ENCODE measurements at regions not wholly inside any gene's neighbourhood (a gene's known extent, or its start where the extent isn't known, plus 50 kb on each side); places are given as distances from the start of the nearest gene placed in this dataset.

DNA sequence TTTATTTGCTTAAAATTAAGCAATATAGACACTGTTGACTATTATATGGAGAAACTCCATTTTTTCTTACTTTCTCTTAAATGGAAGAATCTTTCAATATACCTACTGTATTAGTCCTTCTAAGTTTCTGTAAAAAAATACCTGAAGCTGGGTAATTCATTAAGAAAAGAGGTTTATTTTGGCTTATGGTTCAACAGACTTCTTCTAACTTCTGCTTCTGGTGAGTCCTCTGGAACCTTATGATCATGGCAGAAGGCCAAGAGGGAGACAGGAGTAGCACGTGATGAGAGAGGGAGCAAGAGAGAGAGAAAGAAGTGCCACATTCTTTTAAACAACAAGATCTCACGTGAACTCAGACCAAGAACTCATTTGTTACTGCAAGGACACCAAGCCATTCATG is 573.3 kb downstream of the MCTP2 start:
- DNase-seq (ENCODE audit: low read depth), result no peak

DNA sequence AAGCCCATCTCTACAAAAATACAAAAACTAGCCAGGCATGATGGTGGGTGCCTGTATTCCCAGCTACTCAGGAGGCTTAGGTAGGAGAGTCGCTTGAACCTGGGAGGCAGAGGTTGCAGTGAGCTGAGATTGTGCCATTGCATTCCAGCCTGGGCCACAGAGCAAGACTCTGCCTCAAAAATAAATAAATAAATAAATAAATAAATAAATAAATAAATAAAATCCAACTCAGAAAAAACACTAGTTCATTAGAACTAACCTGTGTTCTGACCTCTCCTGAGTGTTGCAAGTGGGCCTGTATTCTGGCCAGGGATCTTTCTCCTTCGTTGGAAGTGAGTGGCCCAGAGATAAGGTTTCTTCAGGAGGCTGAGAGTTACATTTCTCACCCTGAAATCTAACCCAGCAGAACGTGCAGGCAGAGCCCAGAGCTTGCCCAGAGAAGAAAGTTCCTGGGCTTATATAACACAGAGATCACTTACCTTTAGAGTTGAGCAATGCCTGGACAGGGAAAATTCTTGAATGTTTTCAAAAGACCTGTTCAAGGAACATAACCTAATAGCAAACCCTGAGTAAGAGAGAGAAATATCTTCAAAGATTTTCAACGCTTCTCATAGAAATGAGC is 583.9 kb downstream of the MCTP2 start:
- Histone ChIP-seq H3K36me3 (ENCODE audit: control insufficient read depth, insufficient read depth, low read length) (no peaks in the 10 kb centered on the region), H3K4me3 (ENCODE audit: low read depth, low read length) (no peak overlapping the region), H3K27me3 (ENCODE audit: control insufficient read depth, insufficient read depth, low read length) (no peaks in the 10 kb centered on the region)
- DNase-seq (ENCODE audit: low read depth) (no peak), FAIRE-seq (no peak)
- TF ChIP-seq, protein P1, sequence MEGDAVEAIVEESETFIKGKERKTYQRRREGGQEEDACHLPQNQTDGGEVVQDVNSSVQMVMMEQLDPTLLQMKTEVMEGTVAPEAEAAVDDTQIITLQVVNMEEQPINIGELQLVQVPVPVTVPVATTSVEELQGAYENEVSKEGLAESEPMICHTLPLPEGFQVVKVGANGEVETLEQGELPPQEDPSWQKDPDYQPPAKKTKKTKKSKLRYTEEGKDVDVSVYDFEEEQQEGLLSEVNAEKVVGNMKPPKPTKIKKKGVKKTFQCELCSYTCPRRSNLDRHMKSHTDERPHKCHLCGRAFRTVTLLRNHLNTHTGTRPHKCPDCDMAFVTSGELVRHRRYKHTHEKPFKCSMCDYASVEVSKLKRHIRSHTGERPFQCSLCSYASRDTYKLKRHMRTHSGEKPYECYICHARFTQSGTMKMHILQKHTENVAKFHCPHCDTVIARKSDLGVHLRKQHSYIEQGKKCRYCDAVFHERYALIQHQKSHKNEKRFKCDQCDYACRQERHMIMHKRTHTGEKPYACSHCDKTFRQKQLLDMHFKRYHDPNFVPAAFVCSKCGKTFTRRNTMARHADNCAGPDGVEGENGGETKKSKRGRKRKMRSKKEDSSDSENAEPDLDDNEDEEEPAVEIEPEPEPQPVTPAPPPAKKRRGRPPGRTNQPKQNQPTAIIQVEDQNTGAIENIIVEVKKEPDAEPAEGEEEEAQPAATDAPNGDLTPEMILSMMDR (IDR thresholded peaks at IDR 0.05; ENCODE audit: insufficient read depth, low read length, severe bottlenecking), result no peak

More for the DNA sequence above, 573.3 kb downstream of the MCTP2 start:
- no peak for FAIRE-seq
- Histone ChIP-seq H3K36me3 (ENCODE audit: control insufficient read depth, insufficient read depth, low read length) (no peaks in the 10 kb centered on the region), H3K4me3 (ENCODE audit: low read depth, low read length) (no peak overlapping the region), H3K27me3 (ENCODE audit: control insufficient read depth, insufficient read depth, low read length) (peaks cover 2% of the 10 kb centered on the region)
- TF ChIP-seq, protein P1 (IDR thresholded peaks at IDR 0.05; ENCODE audit: insufficient read depth, low read length, severe bottlenecking), result no peak

DNA sequence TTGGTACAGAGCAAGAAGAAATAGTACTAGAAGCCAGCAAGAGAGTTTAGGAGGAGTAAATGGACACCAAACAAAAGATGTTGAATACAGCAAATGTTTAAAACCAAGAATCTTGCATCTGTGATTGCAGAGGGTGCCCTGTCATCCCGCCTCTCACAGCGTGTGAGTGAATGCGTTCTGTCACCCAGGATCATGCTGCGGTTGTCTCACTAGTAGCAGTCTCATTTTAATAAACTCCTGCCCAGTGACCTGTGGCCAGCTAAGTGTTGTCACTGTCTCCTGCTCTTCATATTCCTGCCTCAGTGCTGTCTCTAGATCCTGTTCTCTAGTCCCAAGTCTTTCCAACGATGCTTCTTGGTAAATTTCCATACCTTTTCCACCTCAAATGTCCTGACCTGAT is 584.6 kb downstream of the MCTP2 start:
- FAIRE-seq (no peak), DNase-seq (ENCODE audit: low read depth) (no peak)
- TF ChIP-seq, protein P1 (IDR thresholded peaks at IDR 0.05; ENCODE audit: insufficient read depth, low read length, severe bottlenecking), result no peak
- Histone ChIP-seq H3K36me3 (ENCODE audit: control insufficient read depth, insufficient read depth, low read length) (no peaks in the 10 kb centered on the region), H3K4me3 (ENCODE audit: low read depth, low read length) (no peak overlapping the region), H3K27me3 (ENCODE audit: control insufficient read depth, insufficient read depth, low read length) (no peaks in the 10 kb centered on the region)

DNA sequence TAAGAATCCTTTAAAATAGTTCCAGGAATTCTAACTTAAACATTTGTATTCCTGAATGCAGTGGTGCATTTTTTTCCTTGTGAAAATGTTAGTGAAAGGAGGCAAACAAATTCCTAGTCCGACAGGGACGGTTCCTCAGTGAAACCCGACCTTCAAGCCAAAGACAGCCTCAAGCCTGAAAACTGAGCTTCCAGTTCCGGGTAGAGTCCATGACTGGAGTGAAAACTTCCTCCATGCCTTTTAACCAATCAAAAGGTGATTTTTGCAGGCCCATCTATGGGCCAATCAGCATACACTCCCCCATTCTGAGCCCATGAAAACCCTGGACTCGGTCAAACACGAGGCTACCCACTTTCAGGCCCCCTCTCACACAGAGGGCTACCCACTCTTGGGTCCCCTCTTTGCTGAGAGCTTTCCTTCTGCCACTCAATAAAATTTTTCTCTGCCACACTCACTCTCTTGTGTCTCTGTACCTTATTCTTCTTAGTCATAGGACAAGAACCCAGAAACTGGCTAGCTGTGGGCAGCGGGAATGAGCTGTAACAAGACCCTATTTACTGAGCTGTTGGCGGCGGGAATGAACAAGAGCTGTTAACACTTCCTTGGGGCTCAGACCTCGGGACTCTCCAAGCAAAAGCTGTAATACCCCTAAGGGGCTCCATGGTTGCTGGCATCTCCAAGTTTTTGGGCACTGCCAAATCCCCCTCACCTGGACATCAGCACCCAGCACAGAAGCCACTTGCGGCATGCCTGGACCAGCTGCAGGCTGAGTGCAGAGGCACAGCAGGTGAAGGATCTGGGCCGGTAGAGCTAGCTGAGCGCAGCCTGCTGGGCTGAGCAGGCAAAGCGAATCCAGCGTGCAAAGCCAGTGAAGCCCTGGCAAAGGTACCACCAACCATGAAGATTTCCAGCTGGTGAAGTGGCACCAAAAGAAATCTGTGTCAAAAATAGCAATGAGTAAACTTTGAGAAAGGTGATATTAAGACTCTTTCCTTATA is 598.8 kb downstream of the MCTP2 start:
- no peak for DNase-seq (ENCODE audit: low read depth)
- TF ChIP-seq, protein P1 (IDR thresholded peaks at IDR 0.05; ENCODE audit: insufficient read depth, low read length, severe bottlenecking), result no peak
- FAIRE-seq, result no peak
- Histone ChIP-seq H3K4me3 (ENCODE audit: low read depth, low read length) (no peak overlapping the region), H3K27me3 (ENCODE audit: control insufficient read depth, insufficient read depth, low read length) (no peaks in the 10 kb centered on the region), H3K36me3 (ENCODE audit: control insufficient read depth, insufficient read depth, low read length) (no peaks in the 10 kb centered on the region)

DNA sequence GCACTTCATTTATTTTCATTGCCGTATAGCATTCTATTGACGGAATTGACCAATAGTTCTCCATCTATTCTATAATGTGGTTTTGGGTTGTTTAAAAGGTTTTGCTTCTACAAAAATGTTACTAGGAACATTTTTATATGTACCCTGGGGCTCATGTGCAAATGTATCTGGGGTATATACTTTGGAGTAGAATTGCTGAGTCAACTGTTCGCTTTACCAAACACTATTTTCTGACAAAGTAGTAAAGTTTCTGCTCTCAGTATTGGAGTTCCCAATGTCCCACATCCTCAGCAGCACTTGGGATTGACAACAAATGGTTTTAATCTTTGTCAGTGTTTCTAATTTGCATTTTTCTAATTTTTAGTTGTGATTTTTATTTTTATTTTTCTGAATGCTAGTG is 602.6 kb downstream of the MCTP2 start:
- no peak overlapping the region for H3K4me3 ChIP-seq (ENCODE audit: low read depth, low read length)
- H3K27me3 ChIP-seq (ENCODE audit: control insufficient read depth, insufficient read depth, low read length), result no peaks in the 10 kb centered on the region
- TF ChIP-seq, protein P1 (IDR thresholded peaks at IDR 0.05; ENCODE audit: insufficient read depth, low read length, severe bottlenecking), result no peak
- FAIRE-seq (no peak), DNase-seq (ENCODE audit: low read depth) (no peak)
- H3K36me3 ChIP-seq (ENCODE audit: control insufficient read depth, insufficient read depth, low read length), result no peaks in the 10 kb centered on the region
